OCI-LY7 (cell line): ENCODE measurements at regions not wholly inside any gene's neighbourhood (a gene's known extent, or its start where the extent isn't known, plus 50 kb on each side); places are given as distances from the start of the nearest gene placed in this dataset.

Experiments used
- BruUV-seq: library from RNA; stranded (reverse); fragments of 400-500 nt; replicated peaks from 2 replicates; lab custom pipeline; 2021; lab: Mats Ljungman, UMichigan
- CTCF ChIA-PET: fragments of 300-600 bp; sonication (Branson Sonifier 250); formaldehyde crosslinking; loops from one replicate; lab custom pipeline; 2022; ENCODE audit warnings: antibody characterized with exemption; ENCODE audit not compliant: unreplicated experiment; lab: Charles Lee
- POLR2A ChIA-PET: fragments of 300-600 bp; sonication (Branson Sonifier 250); formaldehyde crosslinking; loops from one replicate; lab custom pipeline; 2022; ENCODE audit warnings: antibody characterized with exemption; lab: Charles Lee
- DNase-seq: peaks from one replicate; pipeline ENCODE4 v3.0.0-alpha.2; 2015; ENCODE audit warnings: low spot score
- H2AFZ ChIP-seq: fragments of 200-600 bp; sonication (generic), shearing (Covaris generic); 2 replicates; pipeline ENCODE4 v1.6.1; 2014; ENCODE audit warnings: mild to moderate bottlenecking, antibody characterized with exemption, low read length, moderate library complexity
- H3K27ac ChIP-seq: fragments of 200-600 bp; sonication (generic); 2 replicates; pipeline ENCODE4 v1.5.1; 2014; ENCODE audit warnings: mixed run types, low read depth, mild to moderate bottlenecking, moderate library complexity, low read length, inconsistent platforms; ENCODE audit not compliant: poor library complexity, severe bottlenecking
- H3K36me3 ChIP-seq: fragments of 200-600 bp; sonication (generic); 2 replicates; pipeline ENCODE4 v1.6.1; 2014; ENCODE audit warnings: mild to moderate bottlenecking, antibody characterized with exemption, low read length, moderate library complexity, mixed read lengths; ENCODE audit not compliant: insufficient read depth
- H3K4me1 ChIP-seq: fragments of 200-600 bp; sonication (generic); 2 replicates; pipeline ENCODE4 v1.5.1; 2014; ENCODE audit warnings: mild to moderate bottlenecking, low read length; ENCODE audit not compliant: insufficient read depth, poor library complexity, severe bottlenecking
- H3K4me2 ChIP-seq: fragments of 200-600 bp; sonication (generic); 2 replicates; pipeline ENCODE4 v1.6.1; 2014; ENCODE audit warnings: mild to moderate bottlenecking, low read length
- H3K4me3 ChIP-seq: fragments of 200-600 bp; sonication (generic); 2 replicates; pipeline ENCODE4 v1.5.1; 2014; ENCODE audit warnings: mild to moderate bottlenecking, low read depth, low read length; ENCODE audit not compliant: poor library complexity, severe bottlenecking
- H3K79me2 ChIP-seq: fragments of 200-600 bp; sonication (generic); 2 replicates; pipeline ENCODE4 v1.6.1; 2016; ENCODE audit warnings: low read depth, mild to moderate bottlenecking, low read length, moderate library complexity, mixed read lengths; ENCODE audit not compliant: insufficient read depth
- H3K9me2 ChIP-seq: fragments of 200-600 bp; sonication (generic); 2 replicates; pipeline ENCODE4 v1.6.1; 2016; ENCODE audit warnings: mild to moderate bottlenecking, low read length, mixed read lengths; ENCODE audit not compliant: insufficient read depth
- H3K9me3 ChIP-seq: fragments of 200-600 bp; sonication (generic); 2 replicates; pipeline ENCODE4 v1.6.1; 2014; ENCODE audit warnings: mild to moderate bottlenecking, mixed run types, low read length, mixed read lengths
- H4K20me1 ChIP-seq: fragments of 200-600 bp; sonication (generic); 2 replicates; pipeline ENCODE4 v1.6.1; 2014; ENCODE audit warnings: mild to moderate bottlenecking, antibody characterized with exemption, low read length, moderate library complexity, mixed read lengths; ENCODE audit not compliant: insufficient read depth
- EZH2phosphoT487 ChIP-seq: fragments of 200-600 bp; sonication (generic); IDR thresholded peaks from 2 replicates; pipeline ENCODE4 v1.6.1; 2018; ENCODE audit warnings: low read depth, borderline replicate concordance, mild to moderate bottlenecking, mixed run types, antibody characterized with exemption, low read length, moderate library complexity, mixed read lengths
- intact Hi-C: fragments of 100-400 bp; cut with micrococcal nuclease; formaldehyde crosslinking; loops from one replicate; pipeline ENCODE4 v1.10.0; 2022; ENCODE audit not compliant: unreplicated experiment
- TF ChIP-seq, protein P1 (sequence below): fragments of 200-600 bp; sonication (generic); conservative IDR thresholded peaks from 2 replicates; pipeline ENCODE4 v1.5.1; 2014; ENCODE audit warnings: mild to moderate bottlenecking, antibody characterized with exemption, low read length, moderate library complexity, mixed read lengths

GRCh38 chr2:64876137-64876647 is 113.0 kb upstream of the SLC1A4 start:
- Histone ChIP-seq H3K27ac (no peak overlapping the region), H4K20me1 (no peaks in the 10 kb centered on the region), H3K9me2 (no peaks in the 10 kb centered on the region), H3K4me2 (no peak overlapping the region), H2AFZ (no peak overlapping the region), H3K36me3 (no peaks in the 10 kb centered on the region), H3K4me1 (peaks cover 9% of the 10 kb centered on the region), H3K79me2 (no peaks in the 10 kb centered on the region), H3K4me3 (no peak overlapping the region), H3K9me3 (no peaks in the 10 kb centered on the region)
- TF ChIP-seq, protein P1, sequence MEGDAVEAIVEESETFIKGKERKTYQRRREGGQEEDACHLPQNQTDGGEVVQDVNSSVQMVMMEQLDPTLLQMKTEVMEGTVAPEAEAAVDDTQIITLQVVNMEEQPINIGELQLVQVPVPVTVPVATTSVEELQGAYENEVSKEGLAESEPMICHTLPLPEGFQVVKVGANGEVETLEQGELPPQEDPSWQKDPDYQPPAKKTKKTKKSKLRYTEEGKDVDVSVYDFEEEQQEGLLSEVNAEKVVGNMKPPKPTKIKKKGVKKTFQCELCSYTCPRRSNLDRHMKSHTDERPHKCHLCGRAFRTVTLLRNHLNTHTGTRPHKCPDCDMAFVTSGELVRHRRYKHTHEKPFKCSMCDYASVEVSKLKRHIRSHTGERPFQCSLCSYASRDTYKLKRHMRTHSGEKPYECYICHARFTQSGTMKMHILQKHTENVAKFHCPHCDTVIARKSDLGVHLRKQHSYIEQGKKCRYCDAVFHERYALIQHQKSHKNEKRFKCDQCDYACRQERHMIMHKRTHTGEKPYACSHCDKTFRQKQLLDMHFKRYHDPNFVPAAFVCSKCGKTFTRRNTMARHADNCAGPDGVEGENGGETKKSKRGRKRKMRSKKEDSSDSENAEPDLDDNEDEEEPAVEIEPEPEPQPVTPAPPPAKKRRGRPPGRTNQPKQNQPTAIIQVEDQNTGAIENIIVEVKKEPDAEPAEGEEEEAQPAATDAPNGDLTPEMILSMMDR: no peak
- TF ChIP-seq EZH2phosphoT487: no peak
- BruUV-seq: no TSS peak
- POLR2A ChIA-PET: interaction anchor here (1.9 kb wide), 1 partner anchor 38 kb away, joined by 4 read pairs; no protein-coding TSS in a partner anchor
- DNase-seq: no peak
- intact Hi-C loops: no loop called here
- CTCF ChIA-PET: no interaction called here

- H3K9me2 ChIP-seq: no peaks in the 10 kb centered on the region
- ChIA-PET POLR2A (no interaction called here), CTCF (interaction anchor here (0.9 kb wide), 1 partner anchor 222 kb away, joined by 3 read pairs; no protein-coding TSS in a partner anchor)
- BruUV-seq: no TSS peak
- DNase-seq: no peak
- TF ChIP-seq, protein P1: no peak
- no peak for TF ChIP-seq EZH2phosphoT487
- H3K4me1 ChIP-seq: no peaks in the 10 kb centered on the region
- H3K27ac ChIP-seq: no peak overlapping the region
- no peaks in the 10 kb centered on the region for H3K9me3 ChIP-seq
- H2AFZ ChIP-seq: no peak overlapping the region
- H3K79me2 ChIP-seq: no peaks in the 10 kb centered on the region
- no peak overlapping the region for H3K4me3 ChIP-seq
- no peaks in the 10 kb centered on the region for H3K36me3 ChIP-seq
- intact Hi-C loops: no loop called here
- no peak overlapping the region for H3K4me2 ChIP-seq
- H4K20me1 ChIP-seq: no peaks in the 10 kb centered on the region
Measured at GRCh38 chr2:64879745-64880144, 109.5 kb upstream of the SLC1A4 start.

- no peak for DNase-seq
- no peaks in the 10 kb centered on the region for H3K9me3 ChIP-seq
- ChIA-PET CTCF (no interaction called here), POLR2A (no interaction called here)
- H2AFZ ChIP-seq: no peak overlapping the region
- H4K20me1 ChIP-seq: no peaks in the 10 kb centered on the region
- TF ChIP-seq, protein P1: no peak
- no peak for TF ChIP-seq EZH2phosphoT487
- H3K4me1 ChIP-seq: no peaks in the 10 kb centered on the region
- H3K79me2 ChIP-seq: no peaks in the 10 kb centered on the region
- no peaks in the 10 kb centered on the region for H3K36me3 ChIP-seq
- H3K27ac ChIP-seq: no peak overlapping the region
- intact Hi-C loops: no loop called here
- no peak overlapping the region for H3K4me2 ChIP-seq
- no peak overlapping the region for H3K4me3 ChIP-seq
- H3K9me2 ChIP-seq: no peaks in the 10 kb centered on the region
- no TSS peak for BruUV-seq
Measured at GRCh38 chr2:64880193-64880951, 108.8 kb upstream of the SLC1A4 start.
